ENCODE measurements at regions not wholly inside any gene's neighbourhood (a gene's known extent, or its start where the extent isn't known, plus 50 kb on each side); places are given as distances from the start of the nearest gene placed in this dataset.

DNA sequence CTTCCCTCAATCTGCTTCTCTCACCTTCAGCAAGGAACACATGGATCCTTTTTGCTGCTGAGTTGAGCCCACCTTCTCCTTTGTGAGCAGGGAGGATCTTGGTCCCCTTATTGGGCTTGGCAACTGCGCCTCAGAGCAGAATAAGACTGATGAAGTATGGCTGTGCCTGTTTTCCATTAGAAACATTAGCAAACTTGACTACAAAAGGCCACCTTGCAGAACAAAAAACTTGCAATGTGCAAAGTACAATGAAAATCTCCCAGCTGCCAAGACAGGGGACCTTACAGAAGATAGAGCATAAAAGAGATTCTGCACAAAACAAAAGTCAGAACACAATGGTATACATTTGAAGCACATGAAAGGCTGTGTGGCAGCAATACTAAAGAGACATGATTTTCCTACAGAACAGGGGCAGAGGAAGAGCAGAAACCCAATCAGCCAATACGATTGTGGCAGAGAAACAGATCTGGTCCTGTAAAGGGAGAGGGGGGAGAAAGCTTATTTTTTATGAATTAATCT lies 173.5 kb upstream of the SNX19 start:
- TF ChIP-seq FOXP2 (optimal IDR thresholded peaks at IDR 0.05; ENCODE audit: control extremely low read depth, extremely low read length, insufficient read depth) (no peak), EZH2 (IDR thresholded peaks at IDR 0.05) (no peak), POLR2AphosphoS5 (IDR thresholded peaks at IDR 0.05; ENCODE audit: borderline replicate concordance, low read depth, low read length) (no peak)

DNA sequence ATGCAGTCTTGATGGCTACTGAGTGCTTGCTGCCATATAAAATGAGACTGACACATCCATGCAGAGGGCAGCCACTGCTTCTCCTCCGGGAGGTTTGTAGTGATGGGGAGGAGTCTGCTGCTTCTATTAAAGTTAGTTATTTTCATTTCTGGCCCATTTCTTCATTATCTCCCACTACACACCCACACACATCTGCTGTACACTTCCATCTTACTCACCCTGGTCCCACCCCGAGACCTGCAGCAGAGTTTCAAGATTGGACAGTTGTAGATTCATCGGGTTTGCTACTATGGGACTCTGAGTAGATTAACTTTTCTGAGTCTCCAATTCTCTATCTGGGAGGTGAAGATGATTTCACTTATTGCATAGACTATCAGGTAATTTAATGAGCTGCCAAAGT lies 176.2 kb upstream of the SNX19 start:
- DNase-seq (ENCODE audit: low read depth, low spot score), result no peak
- Histone ChIP-seq H3K9ac (ENCODE audit: insufficient read length) (no peak overlapping the region), H3K9me3 (ENCODE audit: low read depth, low read length) (no peaks in the 10 kb centered on the region), H3K4me3 (no peak overlapping the region), H3K36me3 (ENCODE audit: insufficient read depth, low read length) (no peaks in the 10 kb centered on the region), H3K27ac (no peak overlapping the region)
- TF ChIP-seq POLR2AphosphoS5 (IDR thresholded peaks at IDR 0.05; ENCODE audit: borderline replicate concordance, low read depth, low read length) (no peak), FOXP2 (optimal IDR thresholded peaks at IDR 0.05; ENCODE audit: control extremely low read depth, extremely low read length, insufficient read depth) (no peak), EZH2 (IDR thresholded peaks at IDR 0.05) (no peak)

More for the DNA sequence above, 173.5 kb upstream of the SNX19 start:
- no peak for DNase-seq (ENCODE audit: low read depth, low spot score)
- Histone ChIP-seq H3K4me3 (no peak overlapping the region), H3K36me3 (ENCODE audit: insufficient read depth, low read length) (no peaks in the 10 kb centered on the region), H3K9ac (ENCODE audit: insufficient read length) (no peak overlapping the region), H3K27ac (no peak overlapping the region), H3K9me3 (ENCODE audit: low read depth, low read length) (no peaks in the 10 kb centered on the region)

GRCh38 chr11:131094827-131095226 lies 178.5 kb upstream of the SNX19 start:
- H3K27ac ChIP-seq, result no peak overlapping the region
- H3K36me3 ChIP-seq (ENCODE audit: insufficient read depth, low read length), result no peaks in the 10 kb centered on the region

GRCh38 chr11:131095511-131096185 lies 179.4 kb upstream of the SNX19 start:
- Histone ChIP-seq H3K27ac (no peak overlapping the region), H3K9me3 (ENCODE audit: low read depth, low read length) (no peaks in the 10 kb centered on the region)

More at GRCh38 chr11:131094827-131095226, 178.5 kb upstream of the SNX19 start:
- DNase-seq (ENCODE audit: low read depth, low spot score), result no peak
- Histone ChIP-seq H3K9me3 (ENCODE audit: low read depth, low read length) (no peaks in the 10 kb centered on the region), H3K9ac (ENCODE audit: insufficient read length) (no peak overlapping the region), H3K4me3 (no peak overlapping the region)
- TF ChIP-seq POLR2AphosphoS5 (IDR thresholded peaks at IDR 0.05; ENCODE audit: borderline replicate concordance, low read depth, low read length), result no peak
- TF ChIP-seq FOXP2 (optimal IDR thresholded peaks at IDR 0.05; ENCODE audit: control extremely low read depth, extremely low read length, insufficient read depth), result no peak
- TF ChIP-seq EZH2 (IDR thresholded peaks at IDR 0.05), result no peak

DNA sequence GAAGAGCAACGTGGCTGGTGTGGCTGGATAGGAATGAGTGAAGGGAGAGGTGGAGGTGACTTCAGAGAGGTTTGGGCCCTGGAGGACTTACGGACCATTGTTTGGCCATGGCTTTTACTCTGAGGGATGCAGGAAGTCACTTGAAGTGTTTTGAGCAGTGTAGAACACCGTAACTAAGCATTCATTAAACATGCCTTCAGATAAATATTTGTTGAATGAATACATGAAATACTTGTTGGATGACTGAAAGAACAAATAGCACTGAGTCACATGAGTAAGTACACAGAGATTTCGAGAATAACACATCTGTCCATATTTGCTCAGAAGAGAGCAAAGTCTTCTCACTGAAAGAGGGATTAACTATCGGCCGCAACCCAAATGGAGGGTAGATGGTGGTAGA lies 182.7 kb upstream of the SNX19 start:
- no peak overlapping the region for H3K9ac ChIP-seq (ENCODE audit: insufficient read length)

More at GRCh38 chr11:131095511-131096185, 179.4 kb upstream of the SNX19 start:
- Histone ChIP-seq H3K9ac (ENCODE audit: insufficient read length) (no peak overlapping the region), H3K4me3 (no peak overlapping the region), H3K36me3 (ENCODE audit: insufficient read depth, low read length) (no peaks in the 10 kb centered on the region)
- no peak for DNase-seq (ENCODE audit: low read depth, low spot score)
- TF ChIP-seq EZH2 (IDR thresholded peaks at IDR 0.05) (no peak), POLR2AphosphoS5 (IDR thresholded peaks at IDR 0.05; ENCODE audit: borderline replicate concordance, low read depth, low read length) (no peak), FOXP2 (optimal IDR thresholded peaks at IDR 0.05; ENCODE audit: control extremely low read depth, extremely low read length, insufficient read depth) (no peak)

GRCh38 chr11:131099746-131100145 lies 183.5 kb upstream of the SNX19 start:
- Histone ChIP-seq H3K9me3 (ENCODE audit: low read depth, low read length) (no peaks in the 10 kb centered on the region), H3K36me3 (ENCODE audit: insufficient read depth, low read length) (no peaks in the 10 kb centered on the region), H3K9ac (ENCODE audit: insufficient read length) (no peak overlapping the region), H3K27ac (no peak overlapping the region), H3K4me3 (no peak overlapping the region)
- DNase-seq (ENCODE audit: low read depth, low spot score), result no peak
- TF ChIP-seq FOXP2 (optimal IDR thresholded peaks at IDR 0.05; ENCODE audit: control extremely low read depth, extremely low read length, insufficient read depth) (no peak), POLR2AphosphoS5 (IDR thresholded peaks at IDR 0.05; ENCODE audit: borderline replicate concordance, low read depth, low read length) (no peak), EZH2 (IDR thresholded peaks at IDR 0.05) (no peak)

More for the DNA sequence above, 182.7 kb upstream of the SNX19 start:
- Histone ChIP-seq H3K9me3 (ENCODE audit: low read depth, low read length) (no peaks in the 10 kb centered on the region), H3K4me3 (no peak overlapping the region), H3K27ac (no peak overlapping the region), H3K36me3 (ENCODE audit: insufficient read depth, low read length) (no peaks in the 10 kb centered on the region)
- no peak for DNase-seq (ENCODE audit: low read depth, low spot score)
- TF ChIP-seq POLR2AphosphoS5 (IDR thresholded peaks at IDR 0.05; ENCODE audit: borderline replicate concordance, low read depth, low read length), result no peak

DNA sequence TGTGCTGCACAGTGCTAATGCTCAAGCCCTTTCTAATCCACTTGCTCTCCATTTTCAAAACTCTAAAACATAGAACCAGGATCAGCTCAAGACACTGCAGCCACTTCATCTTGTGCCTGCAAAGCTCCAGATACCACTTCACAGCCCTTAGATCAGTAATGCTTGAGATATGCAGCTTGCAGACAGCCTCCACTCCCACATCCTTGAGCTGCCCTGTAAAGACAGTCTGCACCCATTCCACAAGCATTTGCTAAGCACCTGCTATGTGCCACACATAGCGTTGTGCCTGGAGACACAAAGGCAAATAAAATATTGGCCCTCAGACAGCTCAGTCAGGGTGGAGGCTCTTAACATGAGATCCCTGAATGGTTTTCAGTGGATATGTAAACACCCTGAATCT lies 192.5 kb upstream of the SNX19 start:
- Histone ChIP-seq H3K9me3 (ENCODE audit: low read depth, low read length) (no peaks in the 10 kb centered on the region), H3K9ac (ENCODE audit: insufficient read length) (no peak overlapping the region), H3K4me3 (no peak overlapping the region), H3K36me3 (ENCODE audit: insufficient read depth, low read length) (no peaks in the 10 kb centered on the region), H3K27ac (no peak overlapping the region)
- no peak for TF ChIP-seq EZH2 (IDR thresholded peaks at IDR 0.05)
- TF ChIP-seq FOXP2 (optimal IDR thresholded peaks at IDR 0.05; ENCODE audit: control extremely low read depth, extremely low read length, insufficient read depth), result no peak
- no peak for TF ChIP-seq POLR2AphosphoS5 (IDR thresholded peaks at IDR 0.05; ENCODE audit: borderline replicate concordance, low read depth, low read length)
- DNase-seq (ENCODE audit: low read depth, low spot score), result no peak

- no peak for DNase-seq (ENCODE audit: low read depth, low spot score)
- H3K4me3 ChIP-seq, result no peak overlapping the region
- TF ChIP-seq POLR2AphosphoS5 (IDR thresholded peaks at IDR 0.05; ENCODE audit: borderline replicate concordance, low read depth, low read length) (no peak), EZH2 (IDR thresholded peaks at IDR 0.05) (no peak), FOXP2 (optimal IDR thresholded peaks at IDR 0.05; ENCODE audit: control extremely low read depth, extremely low read length, insufficient read depth) (no peak)
- H3K36me3 ChIP-seq (ENCODE audit: insufficient read depth, low read length), result no peaks in the 10 kb centered on the region
- no peak overlapping the region for H3K27ac ChIP-seq
- no peaks in the 10 kb centered on the region for H3K9me3 ChIP-seq (ENCODE audit: low read depth, low read length)
- H3K9ac ChIP-seq (ENCODE audit: insufficient read length), result no peak overlapping the region
Observed at GRCh38 chr11:131109257-131109656, 193.0 kb upstream of the SNX19 start.

- DNase-seq (ENCODE audit: low read depth, low spot score), result no peak
- Histone ChIP-seq H3K4me3 (no peak overlapping the region), H3K36me3 (ENCODE audit: insufficient read depth, low read length) (no peaks in the 10 kb centered on the region), H3K9me3 (ENCODE audit: low read depth, low read length) (no peaks in the 10 kb centered on the region), H3K27ac (no peak overlapping the region), H3K9ac (ENCODE audit: insufficient read length) (no peak overlapping the region)
- no peak for TF ChIP-seq POLR2AphosphoS5 (IDR thresholded peaks at IDR 0.05; ENCODE audit: borderline replicate concordance, low read depth, low read length)
- no peak for TF ChIP-seq FOXP2 (optimal IDR thresholded peaks at IDR 0.05; ENCODE audit: control extremely low read depth, extremely low read length, insufficient read depth)
- no peak for TF ChIP-seq EZH2 (IDR thresholded peaks at IDR 0.05)
Observed at GRCh38 chr11:131109790-131110189, 193.5 kb upstream of the SNX19 start.
